ENCODE measurements at regions not wholly inside any gene's neighbourhood (a gene's known extent, or its start where the extent isn't known, plus 50 kb on each side); places are given as distances from the start of the nearest gene placed in this dataset.
"Not testable (repeated sequence)": the region's sequence is repeated elsewhere in the genome, so short reads cannot be mapped to it uniquely, and the experiment has no call there.

GRCh38 chr20:5492937-5493336 is 117.9 kb downstream of the GPCPD1 start:
- no peak for DNase-seq

GRCh38 chr20:5491455-5491854 is 119.4 kb downstream of the GPCPD1 start:
- DNase-seq = no peak

GRCh38 chr20:5489601-5490000 is 121.2 kb downstream of the GPCPD1 start:
- DNase-seq = no peak

GRCh38 chr20:5488823-5489222 is 122.0 kb downstream of the GPCPD1 start:
- no peak for DNase-seq

- no peak for DNase-seq
Observed at GRCh38 chr20:5486377-5487054, 124.3 kb downstream of the GPCPD1 start.

GRCh38 chr20:5484926-5485325 is 125.9 kb downstream of the GPCPD1 start:
- DNase-seq = peak; percentile 16

- DNase-seq = no peak
Observed at GRCh38 chr20:5484346-5484745, 126.5 kb downstream of the GPCPD1 start.

- no peak for DNase-seq
Observed at GRCh38 chr20:5482791-5483190, 128.0 kb downstream of the GPCPD1 start.

- DNase-seq = no peak
Observed at GRCh38 chr20:5481872-5482271, 128.9 kb downstream of the GPCPD1 start.

- DNase-seq = no peak
Observed at GRCh38 chr20:5480824-5481600, 129.8 kb downstream of the GPCPD1 start.

GRCh38 chr20:5474646-5475550 is 135.9 kb downstream of the GPCPD1 start:
- no peak for DNase-seq

GRCh38 chr20:5471866-5472265 is 138.9 kb downstream of the GPCPD1 start:
- DNase-seq = not testable (repeated sequence)

- no peak for DNase-seq
Observed at GRCh38 chr20:5471368-5471767, 139.4 kb downstream of the GPCPD1 start.

GRCh38 chr20:5470943-5471342 is 139.9 kb downstream of the GPCPD1 start:
- DNase-seq = no peak

- DNase-seq = no peak
Observed at GRCh38 chr20:5470458-5470857, 140.3 kb downstream of the GPCPD1 start.

- DNase-seq = no peak
Observed at GRCh38 chr20:5469111-5469510, 141.7 kb downstream of the GPCPD1 start.

GRCh38 chr20:5467086-5467485 is 143.7 kb downstream of the GPCPD1 start:
- DNase-seq = no peak

- DNase-seq = no peak
Observed at GRCh38 chr20:5465604-5465927, 145.2 kb downstream of the GPCPD1 start.

- no peak for DNase-seq
Observed at GRCh38 chr20:5464901-5465603, 145.8 kb downstream of the GPCPD1 start.

GRCh38 chr20:5463007-5463686 is 146.4 kb upstream of the PROKR2 start:
- DNase-seq = peak; percentile 56

- DNase-seq = not testable (repeated sequence)
Observed at GRCh38 chr20:5453745-5454144, 137.0 kb upstream of the PROKR2 start.

- DNase-seq = not testable (repeated sequence)
Observed at GRCh38 chr20:5453316-5453715, 136.6 kb upstream of the PROKR2 start.

All from NCI-H2171 (cell line).